GM10248 (cell line): ENCODE measurements at regions not wholly inside any gene's neighbourhood (a gene's known extent, or its start where the extent isn't known, plus 50 kb on each side); places are given as distances from the start of the nearest gene placed in this dataset.
"Not testable (repeated sequence)": the region's sequence is repeated elsewhere in the genome, so short reads cannot be mapped to it uniquely, and the experiment has no call there.

Experiments used
- CTCF ChIA-PET: fragments of 300-600 bp; sonication (Branson Sonifier 250); formaldehyde crosslinking; extraction: SDS; loops from one replicate; lab custom pipeline; 2021; ENCODE audit warnings: antibody characterized with exemption; lab: Yijun Ruan, JAX
- POLR2A ChIA-PET: fragments of 350-650 bp; sonication (Branson Sonifier 250); formaldehyde crosslinking; extraction: SDS; loops from one replicate; lab custom pipeline; 2020; ENCODE audit warnings: antibody characterized with exemption; lab: Yijun Ruan, JAX
- DNase-seq: peaks from one replicate; pipeline ENCODE4 v3.0.0; 2012; ENCODE audit errors: extremely low spot score
- CTCF ChIP-seq: IDR thresholded peaks from 2 replicates; pipeline ENCODE4 v1.5.1; 2012; ENCODE audit warnings: mild to moderate bottlenecking, low read depth; ENCODE audit errors: extremely low read depth, missing control alignments, control extremely low read depth

DNA sequence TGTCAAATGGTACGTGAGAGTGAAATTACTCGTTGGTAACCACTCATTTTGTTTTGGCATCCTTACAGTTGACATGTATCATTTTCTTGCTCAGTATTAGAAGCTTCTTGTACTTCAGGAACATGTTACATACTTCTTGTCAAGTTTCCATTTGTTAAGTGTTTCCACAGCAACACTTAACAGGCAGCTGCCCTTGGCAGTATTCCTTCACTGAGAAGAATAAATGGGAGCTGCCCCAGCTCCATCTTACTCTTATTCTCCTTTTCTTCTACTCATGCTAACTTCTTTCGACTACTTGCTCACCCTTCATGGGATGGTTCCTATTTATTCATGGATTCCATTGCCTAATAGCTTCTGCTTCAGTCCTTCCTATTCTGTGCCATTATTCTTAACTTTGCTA is 60.1 kb upstream of the TUBA3E start:
- POLR2A ChIA-PET: no interaction called here
- no peak for TF ChIP-seq CTCF
- CTCF ChIA-PET: no interaction called here
- no peak for DNase-seq

DNA sequence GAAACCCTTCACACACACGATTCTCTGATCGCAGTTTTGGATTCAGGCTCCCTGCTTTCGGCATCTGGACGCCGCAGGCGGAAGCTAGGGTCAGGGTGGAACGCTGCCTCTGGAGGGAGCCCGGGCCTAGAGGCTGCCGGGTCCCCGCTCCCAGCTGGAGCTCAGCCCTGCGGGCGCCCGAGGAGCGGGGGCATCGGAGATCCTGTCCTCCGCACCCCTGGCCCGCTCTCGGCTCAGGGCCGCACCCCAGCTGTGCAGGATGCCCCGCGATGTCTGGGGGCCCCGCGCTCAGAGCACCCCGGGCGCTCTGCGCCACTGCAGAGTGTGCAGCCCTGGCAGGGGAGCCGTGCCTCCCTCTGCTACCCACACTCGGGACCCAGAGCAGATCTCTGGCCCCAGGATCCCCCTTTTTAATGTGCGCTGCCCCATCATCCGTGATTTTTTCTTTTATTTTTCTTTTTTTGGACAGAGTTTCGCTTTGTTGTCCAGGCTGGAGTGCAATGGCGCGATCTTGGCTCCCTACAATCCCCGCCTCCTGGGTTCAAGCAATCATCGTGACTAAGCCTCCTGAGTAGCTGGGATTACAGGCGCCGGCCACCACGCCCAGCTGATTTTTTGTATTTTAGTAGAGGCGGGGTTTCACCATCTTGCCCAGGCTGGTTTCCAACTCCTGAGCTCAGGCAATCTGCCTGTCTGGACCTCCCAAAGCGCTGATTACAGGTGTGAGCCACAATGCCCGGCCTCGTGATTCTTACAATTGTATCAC is 54.8 kb upstream of the TUBA3E start:
- POLR2A ChIA-PET: no interaction called here
- CTCF ChIA-PET: no interaction called here

DNA sequence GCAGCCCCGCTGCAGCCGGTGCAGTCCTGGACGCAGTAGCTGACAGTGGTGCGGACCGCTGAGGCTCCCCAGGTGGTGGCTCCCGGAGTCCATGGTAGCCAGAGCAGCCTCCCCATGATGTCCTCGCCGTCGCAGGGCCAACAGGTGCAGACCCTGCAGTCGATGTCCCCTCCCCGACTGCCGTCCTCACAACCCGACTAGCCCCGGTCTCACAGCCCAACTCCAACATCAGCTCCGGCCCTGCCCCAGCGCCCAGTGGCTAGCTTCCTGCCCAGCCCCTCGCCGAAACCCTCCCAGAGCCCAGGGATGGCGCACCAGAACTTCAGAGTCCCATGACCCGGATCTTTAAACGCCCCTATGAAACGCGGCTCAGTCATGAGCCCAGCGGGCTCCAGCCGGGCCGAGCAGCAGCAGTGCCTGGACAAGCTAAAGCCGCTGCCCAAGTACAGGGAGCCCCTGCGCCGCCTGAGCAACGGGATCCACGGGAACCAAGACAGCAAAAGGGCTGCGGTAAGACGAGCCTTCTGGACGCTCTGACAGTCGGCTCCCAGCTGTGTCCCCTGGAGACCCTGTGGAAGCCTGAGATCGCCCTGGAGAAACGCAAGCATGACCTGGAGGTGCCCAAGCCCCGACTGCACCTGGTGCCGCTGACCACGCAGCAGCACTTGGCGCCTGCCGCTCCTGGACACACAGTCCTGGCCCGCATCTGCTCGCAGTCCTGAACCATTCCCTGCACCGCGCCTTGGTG is 53.8 kb upstream of the TUBA3E start:
- TF ChIP-seq CTCF: no peak
- CTCF ChIA-PET: no interaction called here
- DNase-seq: no peak
- POLR2A ChIA-PET: interaction anchor here (0.6 kb wide), 1 partner anchor 40 kb away, joined by 3 read pairs; no protein-coding TSS in a partner anchor

More for the DNA sequence above, 54.8 kb upstream of the TUBA3E start:
- no peak for DNase-seq
- TF ChIP-seq CTCF: no peak

- ChIA-PET POLR2A (no interaction called here), CTCF (no interaction called here)
- TF ChIP-seq CTCF: no peak
- DNase-seq: no peak
Measured at GRCh38 chr2:130251535-130251872, 53.3 kb upstream of the TUBA3E start.

GRCh38 chr2:130248355-130248754 is 50.1 kb upstream of the TUBA3E start:
- CTCF ChIA-PET, POLR2A ChIA-PET, DNase-seq: not testable (repeated sequence)
